K562 (cell line): ENCODE measurements at regions not wholly inside any gene's neighbourhood (a gene's known extent, or its start where the extent isn't known, plus 50 kb on each side); places are given as distances from the start of the nearest gene placed in this dataset.

Experiments
- ATAC-seq: fragments of 200-7000 bp; cut with Tn5 transposase; 3 replicates; pipeline ENCODE4 v1.9.1; 2020; ENCODE audit warnings: moderate library complexity
- BruUV-seq: library from RNA; stranded (reverse); fragments of 400-500 nt; replicated peaks from 2 replicates; lab custom pipeline; 2021; lab: Mats Ljungman, UMichigan
- CTCF ChIA-PET: fragments of 300-600 bp; formaldehyde crosslinking; extraction: SDS; loops from one replicate; lab custom pipeline; 2021; ENCODE audit warnings: low intra/inter-chr PET ratio; lab: Yijun Ruan, JAX
- POLR2A ChIA-PET: fragments of 300-600, 350-650 bp; sonication (Branson Sonifier 250); formaldehyde crosslinking; extraction: SDS; loops from one replicate; lab custom pipeline; 2021; ENCODE audit warnings: antibody characterized with exemption, inconsistent platforms; lab: Yijun Ruan, JAX
- DNase-seq, 4 experiments: peaks; one replicate each; pipeline versions ENCODE4 v3.0.0 to v3.0.0-alpha.2; 2011 to 2018; ENCODE audit warnings: low spot score in 3 of 4, mixed read lengths in 3 of 4; ENCODE audit errors: extremely low read depth in 1 of 4
- FAIRE-seq: peaks from 2 replicates; lab custom pipeline; 2011; peaks lifted over from hg19 to GRCh38; lab: Jason Lieb, UNC
- H2AFZ ChIP-seq: 2 replicates; pipeline ENCODE4 v1.6.0; 2011; ENCODE audit warnings: low read depth, low read length, control low read depth, inconsistent platforms
- H3K27ac ChIP-seq: fragments of 200-600 bp; 3 replicates; pipeline ENCODE4 v1.8.0; 2011; ENCODE audit warnings: low read depth, mild to moderate bottlenecking, control low read depth, inconsistent platforms, low read length, moderate library complexity, mixed read lengths; ENCODE audit errors: extremely low read depth
- H3K27me3 ChIP-seq, 2 experiments: fragments of 300-600 bp in 1 of 2; 2 replicates in 1 of 2; 3 replicates in 1 of 2; pipeline versions ENCODE4 v1.6.0 to v1.8.0; 2011; ENCODE audit warnings: inconsistent platforms in 2 of 2, low read length in 2 of 2, mild to moderate bottlenecking in 1 of 2, mixed read lengths in 1 of 2, moderate library complexity in 1 of 2; ENCODE audit not compliant: control insufficient read depth in 2 of 2, insufficient read depth in 2 of 2
- H3K36me3 ChIP-seq: fragments of 300-600 bp; 3 replicates; pipeline ENCODE4 v1.8.0; 2011; ENCODE audit warnings: mild to moderate bottlenecking, low read length, inconsistent platforms; ENCODE audit not compliant: control insufficient read depth, insufficient read depth
- H3K4me1 ChIP-seq, 2 experiments: fragments of 200-600 bp in 1 of 2; replicated peaks in 1 of 2; 2 replicates in 1 of 2; 3 replicates in 1 of 2; pipeline versions ENCODE4 v1.5.1 to v1.8.0; 2011; ENCODE audit warnings: inconsistent platforms in 2 of 2, low read length in 2 of 2, mild to moderate bottlenecking in 1 of 2, mixed read lengths in 1 of 2, moderate library complexity in 1 of 2; ENCODE audit not compliant: control insufficient read depth in 2 of 2, insufficient read depth in 2 of 2
- H3K4me2 ChIP-seq: 2 replicates; pipeline ENCODE4 v1.6.1; 2011; ENCODE audit warnings: low read length, control low read depth, inconsistent platforms, mixed read lengths; ENCODE audit not compliant: insufficient read depth
- H3K4me3 ChIP-seq: fragments of 200-600 bp; sonication (generic), shearing (Covaris generic); 2 replicates; pipeline ENCODE4 v1.5.1; 2016; ENCODE audit warnings: control low read depth, inconsistent platforms
- H3K79me2 ChIP-seq: fragments of 200-600 bp; 3 replicates; pipeline ENCODE4 v1.8.0; 2011; ENCODE audit warnings: low read length, inconsistent platforms; ENCODE audit not compliant: control insufficient read depth, insufficient read depth
- H3K9ac ChIP-seq, 2 experiments: 2 replicates each; pipeline versions ENCODE4 v1.6.0 to v1.6.1; 2011; ENCODE audit warnings: low read depth in 2 of 2, low read length in 2 of 2, control low read depth in 1 of 2, inconsistent platforms in 1 of 2, mild to moderate bottlenecking in 1 of 2, mixed read lengths in 1 of 2; ENCODE audit not compliant: insufficient read depth in 1 of 2
- H3K9me1 ChIP-seq: one replicate; pipeline ENCODE4 v1.6.0; 2011; ENCODE audit warnings: inconsistent platforms, mild to moderate bottlenecking, low read length, moderate library complexity; ENCODE audit not compliant: control insufficient read depth, insufficient read depth
- H3K9me3 ChIP-seq: replicated peaks from 2 replicates; pipeline ENCODE4 v1.5.1; 2011; ENCODE audit warnings: low read depth, low read length, inconsistent platforms; ENCODE audit not compliant: control insufficient read depth, insufficient read depth
- H4K20me1 ChIP-seq: replicated peaks from 2 replicates; pipeline ENCODE4 v1.6.1; 2011; ENCODE audit warnings: low read length, inconsistent platforms, mixed read lengths; ENCODE audit not compliant: control insufficient read depth, insufficient read depth
- C11orf30 ChIP-seq: fragments of 450-650 bp; IDR thresholded peaks from 2 replicates; pipeline ENCODE4 v1.6.1; 2016; ENCODE audit warnings: low read depth, mild to moderate bottlenecking
- MAFF ChIP-seq: IDR thresholded peaks from 2 replicates; pipeline ENCODE4 v1.6.1; 2012; ENCODE audit warnings: low read length, improper control_type of control experiment
- MAFG ChIP-seq: fragments of 450-650 bp; conservative IDR thresholded peaks from 2 replicates; pipeline ENCODE4 v1.6.1; 2016; ENCODE audit warnings: missing genetic modification characterization, missing compliant biosample characterization
- SREBF1 ChIP-seq: fragments of 150-350 bp; IDR thresholded peaks from 2 replicates; pipeline ENCODE4 v1.6.1; 2014; ENCODE audit warnings: antibody characterized with exemption, low read depth, low read length, borderline replicate concordance
- TBP ChIP-seq: optimal IDR thresholded peaks from 2 replicates; pipeline ENCODE3; 2011; ENCODE audit warnings: low read depth, low read length, improper control_type of control experiment
- ZNF174 ChIP-seq: fragments of 250-450 bp; sonication (Bioruptor Pico); IDR thresholded peaks from 2 replicates; pipeline ENCODE4 v1.4.0; 2020; ENCODE audit warnings: mild to moderate bottlenecking
- ZNF263 ChIP-seq: sonication (generic); formaldehyde crosslinking; IDR thresholded peaks from 2 replicates; pipeline ENCODE4 v1.8.0; 2022; ENCODE audit warnings: mild to moderate bottlenecking, missing genetic modification reagents, borderline replicate concordance
- ZNF316 ChIP-seq: fragments of 450-650 bp; IDR thresholded peaks from 2 replicates; pipeline ENCODE4 v1.6.1; 2016
- WGBS: fragments of 100-300 bp; shearing (Covaris generic); methylation state at CpG from one replicate; pipeline ENCODE4 v1.1.6; 2016; ENCODE audit warnings: low coverage, mixed read lengths; ENCODE audit not compliant: insufficient coverage; ENCODE audit errors: missing lambda C conversion rate; 5-methylcytosine and 5-hydroxymethylcytosine counted together
- in situ Hi-C: fragments of 300-500 bp; cut with MboI; formaldehyde crosslinking; loops from 4 replicates; pipeline ENCODE4 v1.15.0; 2018; ENCODE audit warnings: inconsistent platforms, mixed read lengths
- intact Hi-C: fragments of 100-400 bp; cut with micrococcal nuclease; formaldehyde crosslinking; loops from 2 replicates; pipeline ENCODE4 v1.14.2; 2022
- TF ChIP-seq, protein P1 (sequence below), 3 experiments: IDR thresholded peaks in 2 of 3; conservative IDR thresholded peaks in 1 of 3; 2 replicates each; pipeline ENCODE4 v1.5.1; 2011 to 2012; ENCODE audit warnings: low read length in 3 of 3, mild to moderate bottlenecking in 3 of 3, control low read depth in 2 of 3, improper control_type of control experiment in 1 of 3, inconsistent platforms in 1 of 3, low read depth in 1 of 3, mixed read lengths in 1 of 3, moderate library complexity in 1 of 3; ENCODE audit not compliant: insufficient read depth in 2 of 3

DNA sequence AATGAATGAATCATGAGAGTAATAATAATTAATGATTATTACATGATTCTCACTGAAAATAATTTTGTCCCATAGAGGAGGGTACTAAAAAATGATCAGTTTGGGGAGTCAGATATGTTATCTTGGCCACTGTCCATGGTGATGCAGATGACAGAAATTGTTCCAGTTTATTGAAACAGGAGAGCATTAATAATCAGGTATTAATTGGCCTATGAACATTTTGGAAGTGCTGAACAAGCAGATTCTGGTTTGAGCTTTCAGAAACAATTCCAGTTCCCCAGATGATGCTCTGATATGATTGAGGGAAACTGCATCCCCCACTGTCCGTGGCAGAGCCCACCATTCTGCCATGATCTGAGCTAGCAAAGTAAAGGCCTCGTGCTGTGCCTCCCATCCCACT lies 345.2 kb downstream of the ZSWIM6 start:
- WGBS, result 0% methylated on average over 2 of the region's 2 CpGs
- Histone ChIP-seq H3K4me1 (no peaks in the 10 kb centered on the region), H3K4me3 (no peak overlapping the region), H3K36me3 (no peaks in the 10 kb centered on the region), H3K4me2 (no peak overlapping the region), H3K27me3 (peaks cover 0 to 8% of the 10 kb centered on the region in 2 experiments; a peak in 1 of 5 replicates), H2AFZ (no peak overlapping the region), H3K9me3 (no peaks in the 10 kb centered on the region), H3K27ac (no peak overlapping the region), H3K79me2 (no peaks in the 10 kb centered on the region), H3K9ac (no peak overlapping the region)
- intact Hi-C loops (no loop called here), in situ Hi-C loops (no loop called here)
- FAIRE-seq (no peak), ATAC-seq (no peak), DNase-seq (no peak)
- POLR2A ChIA-PET, result interaction anchor here (0.6 to 0.7 kb wide), 2 partner anchors 40 to 1296 kb away, joined by 3 to 4 read pairs; no protein-coding TSS in a partner anchor
- no TSS peak for BruUV-seq
- TF ChIP-seq ZNF263 (CRISPR knock-in tag) (no peak), MAFF (0 out of 2 replicates have a peak, but pooled peaks have one; percentile 2), MAFG (0 out of 2 replicates have a peak, but pooled peaks have one; percentile 26), SREBF1 (no peak), ZNF316 (peak; percentile 33; the same call in 1 of the 2 replicates), C11orf30 (0 out of 2 replicates have a peak, but pooled peaks have one; percentile 12), ZNF174 (CRISPR knock-in tag) (no peak)
- TF ChIP-seq, all 486 proteins: peak for 4
- no peaks in the 10 kb centered on the region for H3K9me1 ChIP-seq
- CTCF ChIA-PET, result no interaction called here
- no peaks in the 10 kb centered on the region for H4K20me1 ChIP-seq

DNA sequence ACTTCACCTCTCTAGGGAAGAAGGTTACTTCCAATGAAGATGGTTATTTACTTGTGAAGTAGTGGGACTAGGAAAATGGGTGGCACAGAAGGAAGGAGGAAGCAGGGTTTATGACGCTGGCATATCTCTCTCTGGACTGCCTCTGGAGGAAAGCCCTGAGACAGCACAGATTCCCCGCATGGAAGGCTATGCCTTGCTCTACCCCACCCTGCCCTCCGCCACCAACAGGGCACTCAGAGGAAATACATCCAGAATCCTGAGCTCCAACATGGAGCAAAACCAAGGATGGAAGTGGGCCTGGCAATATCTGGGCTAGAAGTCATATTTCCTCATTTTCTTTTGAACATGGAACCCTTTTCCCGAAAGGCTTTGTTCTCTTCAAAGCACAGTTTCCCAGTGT lies 346.9 kb downstream of the ZSWIM6 start:
- Histone ChIP-seq H4K20me1 (no peaks in the 10 kb centered on the region), H3K9ac (no peak overlapping the region), H2AFZ (no peak overlapping the region), H3K9me3 (no peaks in the 10 kb centered on the region), H3K36me3 (no peaks in the 10 kb centered on the region), H3K4me1 (no peaks in the 10 kb centered on the region), H3K27ac (no peak overlapping the region), H3K79me2 (no peaks in the 10 kb centered on the region), H3K4me3 (no peak overlapping the region), H3K4me2 (no peak overlapping the region), H3K9me1 (no peaks in the 10 kb centered on the region), H3K27me3 (no peaks in the 10 kb centered on the region)
- in situ Hi-C loops (no loop called here), intact Hi-C loops (no loop called here)
- no peak for FAIRE-seq
- ATAC-seq, result peak; percentile 72
- ChIA-PET POLR2A (no interaction called here), CTCF (no interaction called here)
- no TSS peak for BruUV-seq
- 0% methylated on average over 4 of the region's 4 CpGs for WGBS
- no peak for DNase-seq
- TF ChIP-seq TBP, result no peak
- TF ChIP-seq, protein P1, sequence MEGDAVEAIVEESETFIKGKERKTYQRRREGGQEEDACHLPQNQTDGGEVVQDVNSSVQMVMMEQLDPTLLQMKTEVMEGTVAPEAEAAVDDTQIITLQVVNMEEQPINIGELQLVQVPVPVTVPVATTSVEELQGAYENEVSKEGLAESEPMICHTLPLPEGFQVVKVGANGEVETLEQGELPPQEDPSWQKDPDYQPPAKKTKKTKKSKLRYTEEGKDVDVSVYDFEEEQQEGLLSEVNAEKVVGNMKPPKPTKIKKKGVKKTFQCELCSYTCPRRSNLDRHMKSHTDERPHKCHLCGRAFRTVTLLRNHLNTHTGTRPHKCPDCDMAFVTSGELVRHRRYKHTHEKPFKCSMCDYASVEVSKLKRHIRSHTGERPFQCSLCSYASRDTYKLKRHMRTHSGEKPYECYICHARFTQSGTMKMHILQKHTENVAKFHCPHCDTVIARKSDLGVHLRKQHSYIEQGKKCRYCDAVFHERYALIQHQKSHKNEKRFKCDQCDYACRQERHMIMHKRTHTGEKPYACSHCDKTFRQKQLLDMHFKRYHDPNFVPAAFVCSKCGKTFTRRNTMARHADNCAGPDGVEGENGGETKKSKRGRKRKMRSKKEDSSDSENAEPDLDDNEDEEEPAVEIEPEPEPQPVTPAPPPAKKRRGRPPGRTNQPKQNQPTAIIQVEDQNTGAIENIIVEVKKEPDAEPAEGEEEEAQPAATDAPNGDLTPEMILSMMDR (IDR thresholded peaks at IDR 0.05 in 2 of 3, conservative IDR thresholded peaks at IDR 0.05 in 1 of 3; ENCODE audit: insufficient read depth in 2 of 3, low read depth in 1 of 3, low read length in 3 of 3), result peak; percentile 15 to 24 (median 16); a peak in 1 of 6 replicates
